ENCODE measurements at regions not wholly inside any gene's neighbourhood (a gene's known extent, or its start where the extent isn't known, plus 50 kb on each side); places are given as distances from the start of the nearest gene placed in this dataset.

GRCh38 chr10:64374346-64374745 lies 853.1 kb downstream of the REEP3 start:
- TF ChIP-seq EZH2 (IDR thresholded peaks at IDR 0.05; ENCODE audit: low read depth, unreplicated experiment) (no peak), REST (IDR thresholded peaks at IDR 0.05; ENCODE audit: unreplicated experiment) (no peak)
- TF ChIP-seq, protein P1, sequence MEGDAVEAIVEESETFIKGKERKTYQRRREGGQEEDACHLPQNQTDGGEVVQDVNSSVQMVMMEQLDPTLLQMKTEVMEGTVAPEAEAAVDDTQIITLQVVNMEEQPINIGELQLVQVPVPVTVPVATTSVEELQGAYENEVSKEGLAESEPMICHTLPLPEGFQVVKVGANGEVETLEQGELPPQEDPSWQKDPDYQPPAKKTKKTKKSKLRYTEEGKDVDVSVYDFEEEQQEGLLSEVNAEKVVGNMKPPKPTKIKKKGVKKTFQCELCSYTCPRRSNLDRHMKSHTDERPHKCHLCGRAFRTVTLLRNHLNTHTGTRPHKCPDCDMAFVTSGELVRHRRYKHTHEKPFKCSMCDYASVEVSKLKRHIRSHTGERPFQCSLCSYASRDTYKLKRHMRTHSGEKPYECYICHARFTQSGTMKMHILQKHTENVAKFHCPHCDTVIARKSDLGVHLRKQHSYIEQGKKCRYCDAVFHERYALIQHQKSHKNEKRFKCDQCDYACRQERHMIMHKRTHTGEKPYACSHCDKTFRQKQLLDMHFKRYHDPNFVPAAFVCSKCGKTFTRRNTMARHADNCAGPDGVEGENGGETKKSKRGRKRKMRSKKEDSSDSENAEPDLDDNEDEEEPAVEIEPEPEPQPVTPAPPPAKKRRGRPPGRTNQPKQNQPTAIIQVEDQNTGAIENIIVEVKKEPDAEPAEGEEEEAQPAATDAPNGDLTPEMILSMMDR (conservative IDR thresholded peaks at IDR 0.05; ENCODE audit: low read depth in 2 of 2), result no peak
